Right lobe of liver (tissue), 6 donors: ENCODE measurements at regions not wholly inside any gene's neighbourhood (a gene's known extent, or its start where the extent isn't known, plus 50 kb on each side); places are given as distances from the start of the nearest gene placed in this dataset.
A peak's percentile ranks its signal among the peaks of the same experiment; 100 is the strongest.

Experiments
- ATAC-seq, 4 donors: fragments of 200-7000 bp; cut with Tn5 transposase; one replicate each; pipeline ENCODE4 v1.9.1; 2020; ENCODE audit warnings: mild to moderate bottlenecking in 4 of 4, moderate library complexity in 4 of 4
- DNase-seq, 3 donors: peaks; one replicate each; pipeline ENCODE4 v3.0.0-alpha.2; 2020
- H3K27ac ChIP-seq, 3 donors: fragments of 200-600 bp; one replicate each; pipeline ENCODE4 v1.8.0; 2022
- H3K27me3 ChIP-seq, 2 donors: fragments of 200-600 bp; one replicate each; pipeline ENCODE4 v1.8.0; 2022
- H3K36me3 ChIP-seq, 4 donors: fragments of 200-600 bp; sonication (generic) in 1 of 4; one replicate each; pipeline versions ENCODE4 v1.5.1 to v1.8.0; 2017 to 2022; ENCODE audit warnings: control low read depth in 1 of 4
- H3K4me1 ChIP-seq, 4 donors: fragments of 200-600 bp; sonication (generic) in 1 of 4; one replicate each; pipeline versions ENCODE4 v1.5.1 to v1.8.0; 2017 to 2022; ENCODE audit warnings: control low read depth in 1 of 4
- H3K4me3 ChIP-seq, 3 donors: fragments of 200-600 bp; one replicate each; pipeline ENCODE4 v1.8.0; 2022
- H3K9me3 ChIP-seq, 4 donors: fragments of 200-600 bp; sonication (generic) in 1 of 4; one replicate each; pipeline versions ENCODE4 v1.5.1 to v1.8.0; 2017 to 2022; ENCODE audit warnings: control low read depth in 1 of 4
- CTCF ChIP-seq, 4 donors: fragments of 200-600 bp in 3 of 4; fragments of 450-650 bp in 1 of 4; IDR thresholded peaks; one replicate each; pipeline versions ENCODE4 v1.5.1 to v1.8.0; 2016 to 2022; ENCODE audit warnings: antibody characterized with exemption in 4 of 4, mild to moderate bottlenecking in 2 of 4
- POLR2A ChIP-seq: fragments of 450-650 bp; IDR thresholded peaks from one replicate; pipeline ENCODE4 v1.6.1; 2017; ENCODE audit warnings: antibody characterized with exemption, mild to moderate bottlenecking
- WGBS: methylation state at CpG from one replicate; pipeline ENCODE4 v1.1.6; 2018; ENCODE audit warnings: low coverage, low lambda C conversion rate; ENCODE audit not compliant: insufficient coverage; ENCODE audit errors: missing lambda C conversion rate; 5-methylcytosine and 5-hydroxymethylcytosine counted together
- intact Hi-C, 2 donors: fragments of 100-400 bp; cut with DNase I; formaldehyde crosslinking; loops; one replicate each; pipeline versions ENCODE4 v1.11.2 to v1.14.1; 2022
- donor health status: DM: no; HTN: yes; CAD: no.
- donor health status: DM: no; HTN: no; CAD: no.
- donor health status: DM: no; HTN: no; CAD: no.
- donor health status: DM: no; HTN: yes; CAD: no.
- donor health status: DM: no; HTN: yes; CAD: no.

- 85% methylated on average over 2 of the region's 18 CpGs for WGBS
- Histone ChIP-seq H3K36me3 (no peaks in the 10 kb centered on the region), H3K4me3 (no peak overlapping the region), H3K4me1 (no peaks in the 10 kb centered on the region), H3K27ac (no peak overlapping the region), H3K9me3 (no peaks in the 10 kb centered on the region), H3K27me3 (no peaks in the 10 kb centered on the region)
- ATAC-seq: no peak
- intact Hi-C loops: no loop called here
- DNase-seq: peak in 1 of 3 donors; percentile 51
- TF ChIP-seq POLR2A (no peak), CTCF (IDR thresholded peaks at IDR 0.05) (no peak)
Observed at GRCh38 chr7:16170671-16171070, 250.7 kb downstream of the CRPPA start.

GRCh38 chr7:16169537-16169936 lies 251.8 kb downstream of the CRPPA start:
- WGBS: 72% methylated on average over 2 of the region's 2 CpGs
- H3K4me1 ChIP-seq: no peaks in the 10 kb centered on the region
- H3K27me3 ChIP-seq: no peaks in the 10 kb centered on the region
- intact Hi-C loops: no loop called here
- H3K9me3 ChIP-seq: no peaks in the 10 kb centered on the region
- DNase-seq (no peak), ATAC-seq (no peak)
- H3K36me3 ChIP-seq: no peaks in the 10 kb centered on the region
- H3K4me3 ChIP-seq: no peak overlapping the region
- no peak overlapping the region for H3K27ac ChIP-seq
- no peak for TF ChIP-seq CTCF (IDR thresholded peaks at IDR 0.05)
- no peak for TF ChIP-seq POLR2A

GRCh38 chr7:16167526-16167925 lies 253.8 kb downstream of the CRPPA start:
- no peak for ATAC-seq
- Histone ChIP-seq H3K27ac (no peak overlapping the region), H3K27me3 (no peaks in the 10 kb centered on the region), H3K9me3 (no peaks in the 10 kb centered on the region), H3K36me3 (no peaks in the 10 kb centered on the region), H3K4me3 (no peak overlapping the region), H3K4me1 (no peaks in the 10 kb centered on the region)
- TF ChIP-seq POLR2A (no peak), CTCF (IDR thresholded peaks at IDR 0.05) (no peak)
- no peak for DNase-seq
- intact Hi-C loops: no loop called here
- WGBS: 81% methylated on average over 3 of the region's 3 CpGs

- H3K4me3 ChIP-seq: no peak overlapping the region
- intact Hi-C loops: no loop called here
- WGBS: 90% methylated on average over 3 of the region's 4 CpGs
- TF ChIP-seq POLR2A (no peak), CTCF (IDR thresholded peaks at IDR 0.05) (no peak)
- H3K27me3 ChIP-seq: no peaks in the 10 kb centered on the region
- no peaks in the 10 kb centered on the region for H3K9me3 ChIP-seq
- H3K36me3 ChIP-seq: no peaks in the 10 kb centered on the region
- no peak overlapping the region for H3K27ac ChIP-seq
- ATAC-seq (no peak), DNase-seq (no peak)
- no peaks in the 10 kb centered on the region for H3K4me1 ChIP-seq
Observed at GRCh38 chr7:16144361-16144760, 277.0 kb downstream of the CRPPA start.

GRCh38 chr7:16137944-16138343 lies 283.4 kb downstream of the CRPPA start:
- no peak for ATAC-seq
- Histone ChIP-seq H3K27me3 (no peaks in the 10 kb centered on the region), H3K4me3 (no peak overlapping the region), H3K4me1 (no peaks in the 10 kb centered on the region), H3K9me3 (no peaks in the 10 kb centered on the region), H3K27ac (no peak overlapping the region), H3K36me3 (no peaks in the 10 kb centered on the region)
- intact Hi-C loops: no loop called here
- WGBS: 85% methylated on average over 2 of the region's 2 CpGs
- TF ChIP-seq POLR2A (no peak), CTCF (IDR thresholded peaks at IDR 0.05) (no peak)
- no peak for DNase-seq
